TTC549 (cell line): ENCODE measurements at regions not wholly inside any gene's neighbourhood (a gene's known extent, or its start where the extent isn't known, plus 50 kb on each side); places are given as distances from the start of the nearest gene placed in this dataset.

Source experiments
- FAIRE-seq: peaks from 2 replicates; lab custom pipeline; 2012; peaks lifted over from hg19 to GRCh38; lab: Jason Lieb, UNC

- FAIRE-seq = no peak
Measured at GRCh38 chr6:164917211-164917610, 392.2 kb downstream of the C6orf118 start.

GRCh38 chr6:164916087-164916486 is 393.3 kb downstream of the C6orf118 start:
- FAIRE-seq = no peak

GRCh38 chr6:164911873-164912580 is 397.4 kb downstream of the C6orf118 start:
- FAIRE-seq = no peak

- FAIRE-seq = no peak
Measured at GRCh38 chr6:164911151-164911550, 398.3 kb downstream of the C6orf118 start.

- FAIRE-seq = no peak
Measured at GRCh38 chr6:164906766-164907165, 402.6 kb downstream of the C6orf118 start.

- no peak for FAIRE-seq
Measured at GRCh38 chr6:164905311-164905710, 404.1 kb downstream of the C6orf118 start.

GRCh38 chr6:164898412-164898811 is 411.0 kb downstream of the C6orf118 start:
- no peak for FAIRE-seq

GRCh38 chr6:164897523-164898235 is 411.7 kb downstream of the C6orf118 start:
- FAIRE-seq = no peak

- FAIRE-seq = no peak
Measured at GRCh38 chr6:164889980-164890379, 419.4 kb downstream of the C6orf118 start.

- FAIRE-seq = no peak
Measured at GRCh38 chr6:164887660-164888059, 421.7 kb downstream of the C6orf118 start.

- FAIRE-seq = no peak
Measured at GRCh38 chr6:164882236-164882635, 427.2 kb downstream of the C6orf118 start.

GRCh38 chr6:164871783-164872182 is 437.6 kb downstream of the C6orf118 start:
- FAIRE-seq = no peak

- no peak for FAIRE-seq
Measured at GRCh38 chr6:164870164-164870563, 439.2 kb downstream of the C6orf118 start.

GRCh38 chr6:164861967-164862366 is 447.4 kb downstream of the C6orf118 start:
- FAIRE-seq = no peak

GRCh38 chr6:164859816-164860215 is 449.6 kb downstream of the C6orf118 start:
- no peak for FAIRE-seq

GRCh38 chr6:164856138-164856537 is 453.3 kb downstream of the C6orf118 start:
- FAIRE-seq = no peak

GRCh38 chr6:164855281-164855680 is 454.1 kb downstream of the C6orf118 start:
- no peak for FAIRE-seq

GRCh38 chr6:164854526-164854925 is 454.9 kb downstream of the C6orf118 start:
- FAIRE-seq = no peak

GRCh38 chr6:164845773-164846172 is 463.6 kb downstream of the C6orf118 start:
- FAIRE-seq = no peak

- FAIRE-seq = no peak
Measured at GRCh38 chr6:164842085-164842484, 467.3 kb downstream of the C6orf118 start.

- FAIRE-seq = no peak
Measured at GRCh38 chr6:164838068-164838615, 471.3 kb downstream of the C6orf118 start.

- FAIRE-seq = no peak
Measured at GRCh38 chr6:164836486-164836885, 472.9 kb downstream of the C6orf118 start.

GRCh38 chr6:164832410-164832809 is 477.0 kb downstream of the C6orf118 start:
- no peak for FAIRE-seq

GRCh38 chr6:164827537-164827936 is 481.9 kb downstream of the C6orf118 start:
- FAIRE-seq = no peak
